Chondrocyte (in vitro differentiated cells): ENCODE measurements at regions not wholly inside any gene's neighbourhood (a gene's known extent, or its start where the extent isn't known, plus 50 kb on each side); places are given as distances from the start of the nearest gene placed in this dataset.
A peak's percentile ranks its signal among the peaks of the same experiment; 100 is the strongest.
"Not testable (repeated sequence)": the region's sequence is repeated elsewhere in the genome, so short reads cannot be mapped to it uniquely, and the experiment has no call there.

Experiments
- DNase-seq: peaks from one replicate; pipeline ENCODE4 v3.0.0; 2021; ENCODE audit warnings: mixed read lengths, low spot score
- H3K27ac Mint-ChIP-seq: one replicate; pipeline ENCODE4 v1.8.0; 2021; ENCODE audit warnings: mild to moderate bottlenecking, moderate library complexity, mixed read lengths; ENCODE audit not compliant: unreplicated experiment
- H3K27me3 Mint-ChIP-seq: 2 replicates; pipeline ENCODE4 v1.8.0; 2021; ENCODE audit warnings: low read depth, mixed read lengths
- H3K36me3 Mint-ChIP-seq: 2 replicates; pipeline ENCODE4 v1.8.0; 2021; ENCODE audit warnings: low read depth, mixed read lengths
- H3K4me1 Mint-ChIP-seq: 2 replicates; pipeline ENCODE4 v1.8.0; 2021; ENCODE audit warnings: low read depth, mild to moderate bottlenecking, mixed read lengths
- H3K4me3 Mint-ChIP-seq: one replicate; pipeline ENCODE4 v1.8.0; 2021; ENCODE audit warnings: mild to moderate bottlenecking, moderate library complexity, mixed read lengths; ENCODE audit not compliant: unreplicated experiment
- H3K9me3 Mint-ChIP-seq: 2 replicates; pipeline ENCODE4 v1.8.0; 2021; ENCODE audit warnings: low read depth, mixed read lengths
- TF ChIP-seq, protein P1 (sequence below): fragments of 200-600 bp; sonication (generic); IDR thresholded peaks from 2 replicates; pipeline ENCODE4 v1.5.0; 2021; ENCODE audit warnings: antibody characterized with exemption, mild to moderate bottlenecking, moderate library complexity

DNA sequence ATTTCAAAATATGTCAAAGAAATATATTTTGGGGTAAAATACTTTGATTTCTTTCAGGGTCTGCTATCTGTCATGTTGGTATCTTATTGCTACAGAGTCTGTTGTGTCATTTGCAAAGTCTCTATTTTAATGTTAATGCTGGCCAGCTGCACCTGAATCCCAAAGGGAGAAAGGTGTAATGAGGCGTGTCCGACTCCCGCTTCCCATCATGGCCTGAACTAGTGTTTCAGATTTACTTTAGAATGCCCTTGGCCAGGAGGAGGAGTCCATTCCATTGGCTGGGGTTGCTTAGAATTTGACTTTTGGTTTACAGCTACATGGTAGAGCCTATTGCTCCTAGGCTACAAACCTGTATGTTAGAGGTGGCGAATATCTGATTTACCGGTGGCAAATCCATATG lies 69.3 kb downstream of the FAM50B start:
- no peak overlapping the region for H3K27ac Mint-ChIP-seq
- peaks cover 39% of the 10 kb centered on the region for H3K4me1 Mint-ChIP-seq
- no peaks in the 10 kb centered on the region for H3K36me3 Mint-ChIP-seq
- H3K9me3 Mint-ChIP-seq = peaks cover 23% of the 10 kb centered on the region
- no peak overlapping the region for H3K4me3 Mint-ChIP-seq
- no peaks in the 10 kb centered on the region for H3K27me3 Mint-ChIP-seq
- DNase-seq = no peak
- TF ChIP-seq, protein P1, sequence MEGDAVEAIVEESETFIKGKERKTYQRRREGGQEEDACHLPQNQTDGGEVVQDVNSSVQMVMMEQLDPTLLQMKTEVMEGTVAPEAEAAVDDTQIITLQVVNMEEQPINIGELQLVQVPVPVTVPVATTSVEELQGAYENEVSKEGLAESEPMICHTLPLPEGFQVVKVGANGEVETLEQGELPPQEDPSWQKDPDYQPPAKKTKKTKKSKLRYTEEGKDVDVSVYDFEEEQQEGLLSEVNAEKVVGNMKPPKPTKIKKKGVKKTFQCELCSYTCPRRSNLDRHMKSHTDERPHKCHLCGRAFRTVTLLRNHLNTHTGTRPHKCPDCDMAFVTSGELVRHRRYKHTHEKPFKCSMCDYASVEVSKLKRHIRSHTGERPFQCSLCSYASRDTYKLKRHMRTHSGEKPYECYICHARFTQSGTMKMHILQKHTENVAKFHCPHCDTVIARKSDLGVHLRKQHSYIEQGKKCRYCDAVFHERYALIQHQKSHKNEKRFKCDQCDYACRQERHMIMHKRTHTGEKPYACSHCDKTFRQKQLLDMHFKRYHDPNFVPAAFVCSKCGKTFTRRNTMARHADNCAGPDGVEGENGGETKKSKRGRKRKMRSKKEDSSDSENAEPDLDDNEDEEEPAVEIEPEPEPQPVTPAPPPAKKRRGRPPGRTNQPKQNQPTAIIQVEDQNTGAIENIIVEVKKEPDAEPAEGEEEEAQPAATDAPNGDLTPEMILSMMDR = no peak

DNA sequence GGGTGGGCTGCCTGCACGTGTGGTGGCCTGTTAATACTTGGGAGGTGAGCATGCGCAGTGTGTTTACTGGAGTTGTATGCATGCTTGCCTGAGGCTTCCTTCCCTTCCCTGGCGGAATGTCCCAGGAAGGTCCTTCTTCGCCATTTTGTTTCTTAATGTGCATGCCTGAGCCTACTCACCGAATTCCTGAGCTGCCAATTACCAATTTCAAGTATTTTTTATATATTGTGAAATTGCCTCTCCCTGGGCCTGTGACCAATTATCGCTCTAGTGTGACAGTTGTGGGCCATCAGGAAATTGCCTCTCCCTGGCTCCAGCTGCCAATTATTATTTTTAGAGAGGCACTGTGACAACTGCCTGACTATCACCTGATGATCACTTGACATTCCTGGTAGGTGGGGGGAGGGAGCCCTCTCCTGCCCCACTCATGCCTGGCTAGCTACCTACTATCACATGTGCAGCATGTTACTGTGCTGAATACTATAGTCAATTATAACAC lies 70.0 kb downstream of the FAM50B start:
- Mint-ChIP-seq H3K27ac (peak overlapping the region; percentile 74), H3K4me3 (no peak overlapping the region), H3K4me1 (peaks cover 33% of the 10 kb centered on the region), H3K27me3 (no peaks in the 10 kb centered on the region), H3K9me3 (peaks cover 21% of the 10 kb centered on the region), H3K36me3 (no peaks in the 10 kb centered on the region)
- DNase-seq = no peak
- TF ChIP-seq, protein P1 = no peak

DNA sequence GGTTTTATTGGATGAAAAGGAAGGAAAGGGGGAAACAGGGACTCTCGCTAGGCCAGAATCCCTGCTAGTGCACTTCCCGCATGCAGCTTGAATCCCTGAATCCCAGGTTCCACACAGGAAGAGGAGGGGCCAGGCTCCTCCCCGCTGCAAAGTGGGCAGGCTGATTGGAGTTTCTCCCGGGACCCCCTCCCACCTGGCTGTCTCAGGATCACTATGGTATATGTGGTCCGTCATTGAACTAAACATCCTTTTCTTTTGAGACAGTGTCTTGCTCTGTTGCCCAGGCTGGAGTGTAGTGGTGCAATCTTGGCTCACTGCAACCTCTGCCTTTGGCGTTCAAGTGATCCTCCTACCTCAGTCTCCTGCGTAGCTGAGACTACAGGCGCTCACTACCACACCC lies 70.7 kb downstream of the FAM50B start:
- peaks cover 21% of the 10 kb centered on the region for H3K9me3 Mint-ChIP-seq
- TF ChIP-seq, protein P1 = no peak
- DNase-seq = no peak
- peaks cover 30% of the 10 kb centered on the region for H3K4me1 Mint-ChIP-seq
- H3K36me3 Mint-ChIP-seq = no peaks in the 10 kb centered on the region
- H3K4me3 Mint-ChIP-seq = no peak overlapping the region
- H3K27me3 Mint-ChIP-seq = no peaks in the 10 kb centered on the region
- H3K27ac Mint-ChIP-seq = no peak overlapping the region

DNA sequence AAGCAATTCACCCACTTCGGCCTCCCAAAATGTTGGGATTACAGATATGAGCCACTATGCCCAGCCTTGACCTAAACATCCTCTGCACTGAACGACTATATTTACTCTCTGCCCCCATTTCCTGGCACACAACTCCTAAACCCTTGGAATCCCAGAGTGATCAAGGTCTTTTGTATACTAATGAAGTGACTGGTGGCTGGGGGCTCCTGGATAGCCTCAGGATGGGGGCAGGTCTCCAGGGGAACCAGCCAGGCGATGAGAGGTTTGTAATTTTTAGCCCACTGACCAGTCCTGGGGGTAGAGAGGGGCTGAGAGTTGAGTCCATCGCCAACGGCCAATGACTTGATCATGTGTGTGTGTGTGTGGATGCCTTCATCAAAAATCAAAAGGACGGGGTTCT lies 71.1 kb downstream of the FAM50B start:
- no peak overlapping the region for H3K27ac Mint-ChIP-seq
- H3K9me3 Mint-ChIP-seq = peaks cover 19% of the 10 kb centered on the region
- no peaks in the 10 kb centered on the region for H3K27me3 Mint-ChIP-seq
- H3K4me3 Mint-ChIP-seq = no peak overlapping the region
- H3K36me3 Mint-ChIP-seq = no peaks in the 10 kb centered on the region
- TF ChIP-seq, protein P1 = no peak
- no peak for DNase-seq
- H3K4me1 Mint-ChIP-seq = peaks cover 30% of the 10 kb centered on the region

DNA sequence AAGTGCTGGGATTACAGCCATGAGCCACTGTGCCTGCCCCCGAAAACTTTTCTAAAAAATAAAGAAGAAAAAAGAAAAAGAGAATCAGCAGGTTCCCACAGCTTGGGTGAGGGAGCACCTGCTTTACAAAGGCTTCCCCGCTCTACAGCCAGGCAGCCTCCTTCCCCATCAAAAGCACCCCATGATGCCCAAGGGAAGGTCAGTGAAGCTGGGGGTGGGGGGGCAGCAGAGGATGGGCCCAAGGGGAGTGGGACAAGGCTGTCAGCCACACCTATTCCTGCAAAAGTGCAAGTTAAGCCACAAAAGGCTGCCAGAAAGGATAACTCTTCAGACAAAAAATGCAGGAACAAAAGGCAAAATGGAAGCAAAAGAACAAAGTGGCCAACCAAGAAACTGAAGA lies 72.5 kb downstream of the FAM50B start:
- Mint-ChIP-seq H3K27me3 (no peaks in the 10 kb centered on the region), H3K27ac (no peak overlapping the region), H3K4me3 (no peak overlapping the region), H3K36me3 (no peaks in the 10 kb centered on the region), H3K9me3 (peaks cover 11% of the 10 kb centered on the region), H3K4me1 (peaks cover 31% of the 10 kb centered on the region)
- no peak for DNase-seq
- TF ChIP-seq, protein P1 = no peak

DNA sequence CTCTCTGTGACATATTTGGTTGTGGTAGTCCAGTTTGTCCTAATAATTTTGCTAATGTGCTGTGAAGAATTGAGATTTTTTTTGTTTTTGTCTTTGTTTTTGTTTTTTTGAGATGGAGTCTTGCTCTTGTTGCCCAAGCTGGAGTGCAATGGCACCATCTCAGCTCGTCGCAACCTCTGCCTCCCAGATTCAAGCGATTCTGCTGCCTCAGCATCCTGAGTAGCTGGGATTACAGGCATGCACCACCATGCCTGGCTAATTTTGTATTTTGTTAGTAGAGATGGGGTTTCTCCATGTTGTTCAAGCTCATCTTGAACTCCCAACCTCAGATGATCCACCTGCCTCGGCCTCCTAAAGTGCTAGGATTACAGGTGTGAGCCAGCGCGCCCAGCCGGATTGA lies 73.4 kb downstream of the FAM50B start:
- not testable (repeated sequence) for H3K4me3 Mint-ChIP-seq, H3K9me3 Mint-ChIP-seq, H3K36me3 Mint-ChIP-seq, H3K27me3 Mint-ChIP-seq, DNase-seq, H3K27ac Mint-ChIP-seq
- H3K4me1 Mint-ChIP-seq = peaks cover 34% of the 10 kb centered on the region

DNA sequence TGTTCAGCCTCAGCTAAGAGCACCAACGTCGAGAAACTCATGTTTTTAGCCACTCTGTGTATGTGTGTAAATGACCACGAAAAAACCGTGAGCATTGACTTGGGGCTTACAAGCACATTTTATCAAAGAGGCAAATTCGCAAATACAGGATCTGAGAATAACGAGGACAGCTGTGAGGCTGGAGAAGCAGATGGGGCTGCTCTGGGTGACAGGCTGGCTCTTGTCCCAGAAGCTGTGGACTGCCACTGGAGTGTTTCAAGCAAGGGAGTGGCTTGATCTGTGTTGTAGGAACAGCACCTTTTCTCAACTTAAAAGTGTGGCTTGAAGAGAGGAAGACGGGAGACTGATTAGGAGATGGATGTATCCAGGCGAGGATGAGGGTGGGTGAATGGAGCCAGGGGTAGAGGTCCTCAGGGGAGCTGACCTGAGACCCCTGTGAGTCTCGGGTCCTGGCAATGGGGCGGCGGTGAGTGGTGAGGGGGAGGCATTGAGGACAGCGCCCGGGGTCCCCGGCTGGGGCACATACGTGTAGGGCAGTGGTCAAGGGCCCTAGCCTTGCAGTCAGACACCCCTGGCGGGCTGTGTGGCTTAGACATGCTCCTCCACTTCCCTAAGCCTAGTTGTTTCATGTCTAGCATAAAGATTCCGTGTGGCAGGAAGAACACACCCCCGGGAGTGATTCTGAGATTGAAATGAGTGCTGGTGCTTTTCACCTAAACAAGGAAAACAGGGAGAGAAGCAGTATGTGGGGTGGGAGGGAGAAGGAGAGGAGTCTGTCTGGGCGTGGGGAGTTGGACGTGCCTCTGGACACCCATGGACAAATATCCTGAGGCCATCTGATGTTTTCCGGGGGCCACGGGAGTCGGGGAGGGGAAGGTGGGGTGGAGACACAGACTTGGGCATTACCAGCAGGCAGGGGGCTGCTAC lies 76.3 kb downstream of the FAM50B start:
- peak overlapping the region; percentile 80 for H3K27ac Mint-ChIP-seq
- not testable (repeated sequence) for H3K4me3 Mint-ChIP-seq

More for the DNA sequence above, 76.3 kb downstream of the FAM50B start:
- not testable (repeated sequence) for DNase-seq, H3K9me3 Mint-ChIP-seq, H3K27me3 Mint-ChIP-seq, H3K36me3 Mint-ChIP-seq
- H3K4me1 Mint-ChIP-seq = peaks cover 42% of the 10 kb centered on the region
